ENCODE measurements at regions not wholly inside any gene's neighbourhood (a gene's known extent, or its start where the extent isn't known, plus 50 kb on each side); places are given as distances from the start of the nearest gene placed in this dataset.
"Not testable (repeated sequence)": the region's sequence is repeated elsewhere in the genome, so short reads cannot be mapped to it uniquely, and the experiment has no call there.

GRCh38 chr14:89672636-89673511 lies 255.8 kb upstream of the FOXN3 start:
- TF ChIP-seq CTCF (IDR thresholded peaks at IDR 0.05), result no peak
- no peaks in the 10 kb centered on the region for H3K9me3 ChIP-seq
- ATAC-seq (no peak), DNase-seq (peak; percentile 22 to 29)
- H3K4me3 ChIP-seq, result no peak overlapping the region
- no peaks in the 10 kb centered on the region for H3K27me3 ChIP-seq
- intact Hi-C loops (cut with DNase I), result no loop called here
- WGBS, 2 donors, result 85% methylated on average over 17 of the region's 17 CpGs
- no peaks in the 10 kb centered on the region for H3K36me3 ChIP-seq
- H3K4me1 ChIP-seq, result peaks cover 0 to 19% (median 0%) of the 10 kb centered on the region in 9 donors
- H3K27ac ChIP-seq, result no peak overlapping the region

GRCh38 chr14:89669193-89669592 lies 252.2 kb upstream of the FOXN3 start:
- intact Hi-C loops (cut with DNase I), result no loop called here
- DNase-seq (peak in 1 of 2 donors; percentile 13), ATAC-seq (peak in 6 of 8 donors; percentile 20 to 73 (median 52))
- Histone ChIP-seq H3K27me3 (no peaks in the 10 kb centered on the region), H3K9me3 (peaks cover 0 to 4% (median 0%) of the 10 kb centered on the region in 11 donors), H3K36me3 (no peaks in the 10 kb centered on the region), H3K4me3 (no peak overlapping the region), H3K27ac (no peak overlapping the region), H3K4me1 (peaks cover 0 to 16% (median 0%) of the 10 kb centered on the region in 9 donors)
- 85 to 93% methylated on average over 11 of the region's 11 CpGs for WGBS, 2 donors
- TF ChIP-seq CTCF (IDR thresholded peaks at IDR 0.05), result no peak

- H3K4me1 ChIP-seq, result peaks cover 0 to 16% (median 0%) of the 10 kb centered on the region in 9 donors
- WGBS, 2 donors, result 44 to 46% methylated on average over 7 of the region's 7 CpGs
- ATAC-seq, result no peak
- peaks cover 0 to 4% (median 0%) of the 10 kb centered on the region in 11 donors for H3K9me3 ChIP-seq
- intact Hi-C loops (cut with DNase I), result no loop called here
- TF ChIP-seq CTCF (IDR thresholded peaks at IDR 0.05), result no peak
- no peak overlapping the region for H3K27ac ChIP-seq
- H3K4me3 ChIP-seq, result no peak overlapping the region
- H3K27me3 ChIP-seq, result no peaks in the 10 kb centered on the region
- DNase-seq, result no peak
- H3K36me3 ChIP-seq, result no peaks in the 10 kb centered on the region
These were observed 250.9 kb upstream of the FOXN3 start for GRCh38 chr14:89667983-89668382.

GRCh38 chr14:89665300-89666081 lies 248.5 kb upstream of the FOXN3 start:
- H3K27ac ChIP-seq; H3K9me3 ChIP-seq; ATAC-seq; H3K4me3 ChIP-seq; H3K4me1 ChIP-seq; DNase-seq; H3K27me3 ChIP-seq; H3K36me3 ChIP-seq; intact Hi-C loops (cut with DNase I): not testable (repeated sequence)
- 93% methylated on average over 7 of the region's 7 CpGs for WGBS, 2 donors
